ENCODE measurements at regions not wholly inside any gene's neighbourhood (a gene's known extent, or its start where the extent isn't known, plus 50 kb on each side); places are given as distances from the start of the nearest gene placed in this dataset.

DNA sequence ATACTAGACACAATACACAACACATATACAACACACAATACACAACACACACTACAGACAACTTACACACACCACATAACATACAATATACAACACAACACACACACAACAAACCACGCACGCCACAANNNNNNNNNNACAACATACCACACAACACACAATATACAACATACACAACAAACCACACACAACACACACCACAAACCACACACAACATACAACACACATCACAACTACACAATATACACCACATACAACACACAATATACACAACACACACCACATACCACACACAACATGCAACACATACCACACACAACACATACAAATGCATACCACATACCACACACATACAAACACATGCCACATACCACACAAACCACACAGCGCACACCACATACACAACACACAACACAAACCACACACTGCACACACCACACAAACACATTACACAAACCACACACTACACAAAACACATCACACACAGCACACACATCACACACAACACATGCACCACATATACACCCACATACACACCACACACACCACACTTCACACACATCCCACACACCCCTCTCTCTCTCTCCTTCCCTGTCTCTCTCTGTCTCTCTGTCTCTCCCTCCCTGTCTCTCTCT, 108.3 kb downstream of the ETS2 start:
- TF ChIP-seq, protein P1, sequence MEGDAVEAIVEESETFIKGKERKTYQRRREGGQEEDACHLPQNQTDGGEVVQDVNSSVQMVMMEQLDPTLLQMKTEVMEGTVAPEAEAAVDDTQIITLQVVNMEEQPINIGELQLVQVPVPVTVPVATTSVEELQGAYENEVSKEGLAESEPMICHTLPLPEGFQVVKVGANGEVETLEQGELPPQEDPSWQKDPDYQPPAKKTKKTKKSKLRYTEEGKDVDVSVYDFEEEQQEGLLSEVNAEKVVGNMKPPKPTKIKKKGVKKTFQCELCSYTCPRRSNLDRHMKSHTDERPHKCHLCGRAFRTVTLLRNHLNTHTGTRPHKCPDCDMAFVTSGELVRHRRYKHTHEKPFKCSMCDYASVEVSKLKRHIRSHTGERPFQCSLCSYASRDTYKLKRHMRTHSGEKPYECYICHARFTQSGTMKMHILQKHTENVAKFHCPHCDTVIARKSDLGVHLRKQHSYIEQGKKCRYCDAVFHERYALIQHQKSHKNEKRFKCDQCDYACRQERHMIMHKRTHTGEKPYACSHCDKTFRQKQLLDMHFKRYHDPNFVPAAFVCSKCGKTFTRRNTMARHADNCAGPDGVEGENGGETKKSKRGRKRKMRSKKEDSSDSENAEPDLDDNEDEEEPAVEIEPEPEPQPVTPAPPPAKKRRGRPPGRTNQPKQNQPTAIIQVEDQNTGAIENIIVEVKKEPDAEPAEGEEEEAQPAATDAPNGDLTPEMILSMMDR (IDR thresholded peaks at IDR 0.05; ENCODE audit: low read depth, low read length, missing input control), result no peak
- TF ChIP-seq RXRA (IDR thresholded peaks at IDR 0.05), result no peak
- no peak for TF ChIP-seq JUND (IDR thresholded peaks at IDR 0.05)
- TF ChIP-seq EGR1 (IDR thresholded peaks at IDR 0.05; ENCODE audit: low read depth in 2 of 2), result no peak
- TF ChIP-seq, protein P2, sequence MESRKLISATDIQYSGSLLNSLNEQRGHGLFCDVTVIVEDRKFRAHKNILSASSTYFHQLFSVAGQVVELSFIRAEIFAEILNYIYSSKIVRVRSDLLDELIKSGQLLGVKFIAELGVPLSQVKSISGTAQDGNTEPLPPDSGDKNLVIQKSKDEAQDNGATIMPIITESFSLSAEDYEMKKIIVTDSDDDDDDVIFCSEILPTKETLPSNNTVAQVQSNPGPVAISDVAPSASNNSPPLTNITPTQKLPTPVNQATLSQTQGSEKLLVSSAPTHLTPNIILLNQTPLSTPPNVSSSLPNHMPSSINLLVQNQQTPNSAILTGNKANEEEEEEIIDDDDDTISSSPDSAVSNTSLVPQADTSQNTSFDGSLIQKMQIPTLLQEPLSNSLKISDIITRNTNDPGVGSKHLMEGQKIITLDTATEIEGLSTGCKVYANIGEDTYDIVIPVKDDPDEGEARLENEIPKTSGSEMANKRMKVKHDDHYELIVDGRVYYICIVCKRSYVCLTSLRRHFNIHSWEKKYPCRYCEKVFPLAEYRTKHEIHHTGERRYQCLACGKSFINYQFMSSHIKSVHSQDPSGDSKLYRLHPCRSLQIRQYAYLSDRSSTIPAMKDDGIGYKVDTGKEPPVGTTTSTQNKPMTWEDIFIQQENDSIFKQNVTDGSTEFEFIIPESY (IDR thresholded peaks at IDR 0.05), result no peak
- no peak for TF ChIP-seq GABPA (IDR thresholded peaks at IDR 0.05 in 1 of 2, conservative IDR thresholded peaks at IDR 0.05 in 1 of 2)
- no peak for TF ChIP-seq YY1 (IDR thresholded peaks at IDR 0.05)
- TF ChIP-seq, protein P3, sequence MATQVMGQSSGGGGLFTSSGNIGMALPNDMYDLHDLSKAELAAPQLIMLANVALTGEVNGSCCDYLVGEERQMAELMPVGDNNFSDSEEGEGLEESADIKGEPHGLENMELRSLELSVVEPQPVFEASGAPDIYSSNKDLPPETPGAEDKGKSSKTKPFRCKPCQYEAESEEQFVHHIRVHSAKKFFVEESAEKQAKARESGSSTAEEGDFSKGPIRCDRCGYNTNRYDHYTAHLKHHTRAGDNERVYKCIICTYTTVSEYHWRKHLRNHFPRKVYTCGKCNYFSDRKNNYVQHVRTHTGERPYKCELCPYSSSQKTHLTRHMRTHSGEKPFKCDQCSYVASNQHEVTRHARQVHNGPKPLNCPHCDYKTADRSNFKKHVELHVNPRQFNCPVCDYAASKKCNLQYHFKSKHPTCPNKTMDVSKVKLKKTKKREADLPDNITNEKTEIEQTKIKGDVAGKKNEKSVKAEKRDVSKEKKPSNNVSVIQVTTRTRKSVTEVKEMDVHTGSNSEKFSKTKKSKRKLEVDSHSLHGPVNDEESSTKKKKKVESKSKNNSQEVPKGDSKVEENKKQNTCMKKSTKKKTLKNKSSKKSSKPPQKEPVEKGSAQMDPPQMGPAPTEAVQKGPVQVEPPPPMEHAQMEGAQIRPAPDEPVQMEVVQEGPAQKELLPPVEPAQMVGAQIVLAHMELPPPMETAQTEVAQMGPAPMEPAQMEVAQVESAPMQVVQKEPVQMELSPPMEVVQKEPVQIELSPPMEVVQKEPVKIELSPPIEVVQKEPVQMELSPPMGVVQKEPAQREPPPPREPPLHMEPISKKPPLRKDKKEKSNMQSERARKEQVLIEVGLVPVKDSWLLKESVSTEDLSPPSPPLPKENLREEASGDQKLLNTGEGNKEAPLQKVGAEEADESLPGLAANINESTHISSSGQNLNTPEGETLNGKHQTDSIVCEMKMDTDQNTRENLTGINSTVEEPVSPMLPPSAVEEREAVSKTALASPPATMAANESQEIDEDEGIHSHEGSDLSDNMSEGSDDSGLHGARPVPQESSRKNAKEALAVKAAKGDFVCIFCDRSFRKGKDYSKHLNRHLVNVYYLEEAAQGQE (IDR thresholded peaks at IDR 0.05), result no peak
- TF ChIP-seq SP1 (IDR thresholded peaks at IDR 0.05), result no peak
- TF ChIP-seq TAF1 (conservative IDR thresholded peaks at IDR 0.05), result no peak
